ENCODE measurements at regions not wholly inside any gene's neighbourhood (a gene's known extent, or its start where the extent isn't known, plus 50 kb on each side); places are given as distances from the start of the nearest gene placed in this dataset.

DNA sequence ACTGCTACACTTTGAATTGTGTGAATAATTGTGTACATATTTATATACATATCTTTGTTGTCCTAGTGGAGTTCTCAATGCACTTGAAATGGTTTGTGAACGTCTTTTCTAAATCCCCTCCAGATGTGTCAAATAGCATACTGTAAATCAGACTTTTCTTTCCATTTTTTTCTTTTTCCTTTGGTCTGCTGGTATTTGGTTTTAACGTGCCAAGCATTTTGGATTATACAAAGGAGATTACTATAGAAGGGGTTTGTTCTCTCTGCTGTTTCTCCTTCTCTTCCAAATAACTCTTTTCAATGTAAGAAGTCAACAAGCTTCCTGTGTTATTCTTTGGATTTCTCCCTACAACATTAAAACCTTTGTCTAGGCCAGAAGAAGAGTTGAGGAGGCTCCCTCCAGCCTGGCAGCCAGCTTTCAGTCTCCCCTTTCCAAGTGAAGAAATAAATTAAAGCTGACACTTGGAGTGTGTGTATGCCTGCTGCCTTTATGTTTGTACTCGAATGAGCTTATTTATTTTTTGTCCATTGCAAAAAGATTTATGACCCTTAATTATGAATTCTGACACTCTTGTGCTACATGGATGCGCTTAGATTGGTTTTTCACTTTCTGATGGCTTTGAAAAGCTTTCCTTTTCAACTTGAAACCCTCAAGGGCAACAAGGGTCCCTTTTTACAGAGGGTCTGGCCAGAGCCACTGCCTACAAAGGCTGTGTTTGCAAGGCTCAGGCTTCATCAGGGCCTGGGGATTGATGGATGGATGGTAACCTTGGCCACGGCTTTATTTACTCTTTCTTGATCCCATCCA is 107.8 kb downstream of the RAB18 start:
- Histone ChIP-seq H3K27me3 (no peaks in the 10 kb centered on the region), H3K27ac (no peak overlapping the region), H3K4me1 (peaks cover 0 to 3% (median 0%) of the 10 kb centered on the region in 9 donors), H3K4me3 (no peak overlapping the region), H3K36me3 (no peaks in the 10 kb centered on the region), H3K9me3 (no peaks in the 10 kb centered on the region)
- WGBS, 2 donors = 65 to 68% methylated on average over 5 of the region's 5 CpGs
- no peak for ATAC-seq
- intact Hi-C loops (cut with DNase I) = no loop called here
- TF ChIP-seq, protein P1, sequence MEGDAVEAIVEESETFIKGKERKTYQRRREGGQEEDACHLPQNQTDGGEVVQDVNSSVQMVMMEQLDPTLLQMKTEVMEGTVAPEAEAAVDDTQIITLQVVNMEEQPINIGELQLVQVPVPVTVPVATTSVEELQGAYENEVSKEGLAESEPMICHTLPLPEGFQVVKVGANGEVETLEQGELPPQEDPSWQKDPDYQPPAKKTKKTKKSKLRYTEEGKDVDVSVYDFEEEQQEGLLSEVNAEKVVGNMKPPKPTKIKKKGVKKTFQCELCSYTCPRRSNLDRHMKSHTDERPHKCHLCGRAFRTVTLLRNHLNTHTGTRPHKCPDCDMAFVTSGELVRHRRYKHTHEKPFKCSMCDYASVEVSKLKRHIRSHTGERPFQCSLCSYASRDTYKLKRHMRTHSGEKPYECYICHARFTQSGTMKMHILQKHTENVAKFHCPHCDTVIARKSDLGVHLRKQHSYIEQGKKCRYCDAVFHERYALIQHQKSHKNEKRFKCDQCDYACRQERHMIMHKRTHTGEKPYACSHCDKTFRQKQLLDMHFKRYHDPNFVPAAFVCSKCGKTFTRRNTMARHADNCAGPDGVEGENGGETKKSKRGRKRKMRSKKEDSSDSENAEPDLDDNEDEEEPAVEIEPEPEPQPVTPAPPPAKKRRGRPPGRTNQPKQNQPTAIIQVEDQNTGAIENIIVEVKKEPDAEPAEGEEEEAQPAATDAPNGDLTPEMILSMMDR (IDR thresholded peaks at IDR 0.05) = no peak
- no peak for DNase-seq

DNA sequence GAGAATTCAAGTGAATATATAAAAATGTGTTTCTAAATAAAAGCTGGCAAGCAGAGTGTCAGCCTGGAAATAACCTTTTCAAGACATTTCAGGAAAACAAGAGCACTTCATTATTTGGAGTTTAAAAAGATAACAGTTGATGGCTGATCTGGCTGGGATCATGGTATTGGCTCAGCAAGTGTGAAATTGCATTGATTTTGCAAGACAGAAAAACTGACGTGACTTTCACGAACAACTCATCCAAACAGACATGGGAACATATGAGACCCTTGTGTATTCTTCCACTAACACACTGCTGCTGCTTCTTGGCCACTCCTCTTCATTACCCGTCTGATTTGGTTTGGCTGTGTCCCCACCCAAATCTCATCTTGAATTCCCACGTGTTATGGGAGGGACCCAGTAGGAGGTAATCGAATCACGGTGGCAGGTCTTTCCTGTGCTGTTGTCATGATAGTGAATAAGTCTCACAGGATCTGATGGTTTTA is 108.5 kb downstream of the RAB18 start:
- Histone ChIP-seq H3K4me3 (no peak overlapping the region), H3K27ac (no peak overlapping the region), H3K4me1 (peaks cover 0 to 3% (median 0%) of the 10 kb centered on the region in 9 donors), H3K27me3 (no peaks in the 10 kb centered on the region), H3K9me3 (no peaks in the 10 kb centered on the region), H3K36me3 (no peaks in the 10 kb centered on the region)
- DNase-seq (no peak), ATAC-seq (peak in 1 of 8 donors; percentile 27)
- intact Hi-C loops (cut with DNase I) = no loop called here
- TF ChIP-seq, protein P1 (IDR thresholded peaks at IDR 0.05) = no peak
- WGBS, 2 donors = 65 to 77% methylated on average over 6 of the region's 6 CpGs

DNA sequence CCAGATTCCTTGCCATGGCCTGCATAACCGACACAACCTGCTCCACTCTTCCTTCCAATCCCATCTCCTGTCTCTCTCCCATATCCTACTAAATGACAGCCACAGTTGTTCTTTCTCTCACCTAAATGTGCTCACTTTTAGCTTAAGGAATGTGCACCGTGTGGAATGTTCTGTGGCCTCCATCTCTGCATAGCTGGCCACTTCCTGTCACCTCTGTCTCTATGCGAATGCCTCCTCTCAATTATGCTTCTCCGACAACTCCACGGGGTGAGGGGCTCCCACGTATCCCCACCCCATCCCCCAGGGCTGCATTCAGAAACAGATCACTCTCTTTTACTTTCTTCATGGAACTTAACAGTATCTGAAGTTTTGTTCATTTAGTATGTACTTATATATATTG is 110.7 kb downstream of the RAB18 start:
- no peak overlapping the region for H3K4me3 ChIP-seq
- no peaks in the 10 kb centered on the region for H3K27me3 ChIP-seq
- ATAC-seq = no peak
- no peak overlapping the region for H3K27ac ChIP-seq
- intact Hi-C loops (cut with DNase I) = no loop called here
- H3K9me3 ChIP-seq = no peaks in the 10 kb centered on the region
- H3K36me3 ChIP-seq = no peaks in the 10 kb centered on the region
- 50 to 54% methylated on average over 6 of the region's 6 CpGs for WGBS, 2 donors
- no peaks in the 10 kb centered on the region for H3K4me1 ChIP-seq
- DNase-seq = no peak
- TF ChIP-seq, protein P1 (IDR thresholded peaks at IDR 0.05) = no peak

DNA sequence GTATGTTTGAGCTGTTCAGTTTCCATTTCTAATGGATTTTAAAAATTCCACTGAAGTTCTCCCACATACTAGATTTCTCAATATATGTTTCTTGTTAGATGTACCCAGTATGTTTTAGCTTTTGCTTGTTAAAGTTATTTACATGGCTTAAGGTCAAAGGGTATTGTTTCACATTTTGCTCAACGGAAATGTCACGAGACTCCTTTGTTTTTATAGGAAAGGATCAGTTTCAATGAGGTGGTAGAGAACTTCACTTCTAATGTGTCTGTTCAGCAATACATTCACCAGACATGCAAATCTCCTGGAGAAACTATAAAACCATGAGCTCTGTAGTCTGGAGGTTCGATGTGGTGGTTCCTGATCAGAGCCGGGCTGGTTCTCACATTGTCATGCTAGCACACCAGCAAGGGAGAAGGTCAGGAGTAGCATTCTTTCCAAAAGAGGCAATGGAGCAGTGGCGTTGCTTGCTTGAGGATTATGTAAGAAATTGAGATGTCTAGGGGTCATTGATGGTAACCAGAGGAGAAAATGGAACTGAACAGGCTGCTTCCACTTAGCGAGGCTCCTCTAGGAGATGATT is 114.0 kb downstream of the RAB18 start:
- TF ChIP-seq, protein P1 (IDR thresholded peaks at IDR 0.05) = no peak
- 81 to 90% methylated on average over 6 of the region's 6 CpGs for WGBS, 2 donors
- intact Hi-C loops (cut with DNase I) = no loop called here

More for the DNA sequence above, 114.0 kb downstream of the RAB18 start:
- Histone ChIP-seq H3K4me3 (no peak overlapping the region), H3K36me3 (no peaks in the 10 kb centered on the region), H3K27ac (no peak overlapping the region), H3K9me3 (no peaks in the 10 kb centered on the region), H3K4me1 (peaks cover 0 to 8% (median 0%) of the 10 kb centered on the region in 9 donors), H3K27me3 (no peaks in the 10 kb centered on the region)
- ATAC-seq (no peak), DNase-seq (no peak)

Measured in heart right ventricle (tissue), 16 donors.